ENCODE measurements at regions not wholly inside any gene's neighbourhood (a gene's known extent, or its start where the extent isn't known, plus 50 kb on each side); places are given as distances from the start of the nearest gene placed in this dataset.

DNA sequence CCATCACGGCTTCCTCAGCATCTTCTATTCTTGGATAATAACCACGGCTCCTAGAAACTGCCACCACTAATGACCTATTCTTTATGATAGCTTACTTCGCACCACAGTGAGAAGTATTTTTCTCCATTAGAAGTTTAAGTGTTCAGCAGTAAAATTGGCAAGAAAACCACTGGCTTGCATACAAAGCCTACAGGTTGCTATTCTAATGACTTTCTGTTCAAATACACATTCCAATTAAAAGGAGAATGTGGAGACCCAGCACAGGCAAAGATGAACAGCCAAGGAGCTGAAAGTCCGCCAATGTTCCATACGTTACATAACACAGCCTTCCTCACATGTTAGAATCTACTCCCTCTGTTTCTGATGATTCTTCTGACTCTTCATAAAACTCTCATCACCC, 875.0 kb upstream of the PRKX start:
- H3K4me3 ChIP-seq (ENCODE audit: low read depth, low read length) = no peak overlapping the region
- ChIA-PET POLR2A (no interaction called here), CTCF (no interaction called here)
- no peak for DNase-seq (ENCODE audit: low read depth, low spot score)
- TF ChIP-seq, protein P1, sequence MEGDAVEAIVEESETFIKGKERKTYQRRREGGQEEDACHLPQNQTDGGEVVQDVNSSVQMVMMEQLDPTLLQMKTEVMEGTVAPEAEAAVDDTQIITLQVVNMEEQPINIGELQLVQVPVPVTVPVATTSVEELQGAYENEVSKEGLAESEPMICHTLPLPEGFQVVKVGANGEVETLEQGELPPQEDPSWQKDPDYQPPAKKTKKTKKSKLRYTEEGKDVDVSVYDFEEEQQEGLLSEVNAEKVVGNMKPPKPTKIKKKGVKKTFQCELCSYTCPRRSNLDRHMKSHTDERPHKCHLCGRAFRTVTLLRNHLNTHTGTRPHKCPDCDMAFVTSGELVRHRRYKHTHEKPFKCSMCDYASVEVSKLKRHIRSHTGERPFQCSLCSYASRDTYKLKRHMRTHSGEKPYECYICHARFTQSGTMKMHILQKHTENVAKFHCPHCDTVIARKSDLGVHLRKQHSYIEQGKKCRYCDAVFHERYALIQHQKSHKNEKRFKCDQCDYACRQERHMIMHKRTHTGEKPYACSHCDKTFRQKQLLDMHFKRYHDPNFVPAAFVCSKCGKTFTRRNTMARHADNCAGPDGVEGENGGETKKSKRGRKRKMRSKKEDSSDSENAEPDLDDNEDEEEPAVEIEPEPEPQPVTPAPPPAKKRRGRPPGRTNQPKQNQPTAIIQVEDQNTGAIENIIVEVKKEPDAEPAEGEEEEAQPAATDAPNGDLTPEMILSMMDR (IDR thresholded peaks at IDR 0.05; ENCODE audit: insufficient read depth, low read length, missing control alignments) = no peak

DNA sequence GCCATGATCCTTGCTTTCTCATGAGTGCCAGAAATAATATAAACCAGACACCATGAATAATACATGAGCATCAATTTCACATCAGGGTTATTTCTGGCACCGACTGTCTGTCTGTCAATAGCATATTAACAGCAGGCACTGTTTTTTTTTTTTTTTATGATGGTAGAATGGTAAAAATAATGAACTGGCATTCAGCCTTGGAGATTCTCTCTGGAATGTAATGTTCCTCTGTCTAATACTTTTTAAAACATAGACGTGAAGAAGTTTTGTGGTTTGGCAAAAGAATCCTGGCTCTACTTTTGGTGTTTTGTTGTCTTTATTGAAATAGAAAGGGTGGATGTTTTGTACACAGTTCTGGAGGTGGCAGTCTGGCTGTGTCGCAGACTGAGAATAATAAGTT, 874.6 kb upstream of the PRKX start:
- no peak overlapping the region for H3K4me3 ChIP-seq (ENCODE audit: low read depth, low read length)
- ChIA-PET CTCF (no interaction called here), POLR2A (no interaction called here)
- DNase-seq (ENCODE audit: low read depth, low spot score) = no peak
- TF ChIP-seq, protein P1 (IDR thresholded peaks at IDR 0.05; ENCODE audit: insufficient read depth, low read length, missing control alignments) = no peak

DNA sequence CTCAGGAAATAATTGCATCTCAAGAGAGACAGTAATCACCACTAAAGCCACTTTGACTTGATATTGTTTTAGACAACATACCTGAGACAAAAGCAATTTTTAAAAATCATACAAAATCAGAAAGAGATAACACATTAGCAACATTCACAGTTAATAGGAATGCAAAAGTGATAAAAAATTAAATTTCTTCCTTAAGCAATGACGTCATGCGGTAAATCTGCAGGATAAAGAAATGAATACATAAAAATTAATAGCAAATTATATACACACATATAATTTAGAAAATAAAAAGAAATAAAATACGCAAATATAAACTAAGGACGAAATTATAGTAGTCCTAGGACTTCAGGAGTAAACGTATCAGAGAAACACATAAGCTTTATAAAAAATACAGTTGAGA, 866.5 kb upstream of the PRKX start:
- no peak for DNase-seq (ENCODE audit: low read depth, low spot score)

DNA sequence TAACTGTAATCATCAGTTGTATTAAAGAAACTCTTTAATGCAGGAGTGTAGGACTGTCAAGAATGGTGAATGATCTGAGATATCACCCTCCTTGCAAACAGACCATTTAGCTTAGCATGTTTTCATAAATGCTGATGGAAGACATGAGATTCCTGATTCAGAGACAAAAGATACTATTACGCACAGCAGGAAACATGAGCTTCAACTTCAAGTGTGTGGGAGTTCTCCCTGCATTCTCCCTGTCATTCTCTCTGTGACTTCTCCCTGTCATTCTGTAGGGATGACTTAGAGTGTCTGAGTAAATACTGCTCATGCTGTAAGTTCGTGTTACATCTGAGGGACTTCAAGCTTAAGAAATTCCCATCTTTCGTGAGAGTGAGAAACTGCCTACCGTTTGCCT, 866.0 kb upstream of the PRKX start:
- CTCF ChIA-PET = no interaction called here
- no peak for DNase-seq (ENCODE audit: low read depth, low spot score)
- POLR2A ChIA-PET = no interaction called here
- H3K4me3 ChIP-seq (ENCODE audit: low read depth, low read length) = no peak overlapping the region
- TF ChIP-seq, protein P1 (IDR thresholded peaks at IDR 0.05; ENCODE audit: insufficient read depth, low read length, missing control alignments) = no peak

More for the DNA sequence above, 866.5 kb upstream of the PRKX start:
- TF ChIP-seq, protein P1 (IDR thresholded peaks at IDR 0.05; ENCODE audit: insufficient read depth, low read length, missing control alignments) = no peak
- ChIA-PET POLR2A (no interaction called here), CTCF (no interaction called here)
- H3K4me3 ChIP-seq (ENCODE audit: low read depth, low read length) = no peak overlapping the region

DNA sequence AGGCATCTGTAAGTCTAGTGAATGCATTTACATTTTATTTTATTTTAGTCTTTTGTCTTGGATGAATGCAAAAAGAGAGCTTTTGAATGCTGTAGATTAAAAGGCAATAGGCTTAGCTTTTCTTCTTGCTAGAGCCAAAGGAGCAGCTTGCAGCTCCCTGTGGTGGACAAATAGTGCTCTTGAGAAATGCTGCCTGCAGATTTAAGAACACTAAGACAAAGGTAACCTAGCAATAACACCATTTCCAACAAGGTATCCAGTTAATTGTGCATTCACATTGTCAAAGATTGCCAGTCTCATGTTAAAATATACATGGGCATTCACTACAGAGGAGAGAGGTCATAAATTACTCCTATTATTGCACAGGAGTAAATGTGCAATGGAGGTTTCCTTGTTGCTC, 859.2 kb upstream of the PRKX start:
- TF ChIP-seq, protein P1 (IDR thresholded peaks at IDR 0.05; ENCODE audit: insufficient read depth, low read length, missing control alignments) = no peak
- ChIA-PET POLR2A (no interaction called here), CTCF (no interaction called here)
- no peak overlapping the region for H3K4me3 ChIP-seq (ENCODE audit: low read depth, low read length)
- DNase-seq (ENCODE audit: low read depth, low spot score) = no peak

DNA sequence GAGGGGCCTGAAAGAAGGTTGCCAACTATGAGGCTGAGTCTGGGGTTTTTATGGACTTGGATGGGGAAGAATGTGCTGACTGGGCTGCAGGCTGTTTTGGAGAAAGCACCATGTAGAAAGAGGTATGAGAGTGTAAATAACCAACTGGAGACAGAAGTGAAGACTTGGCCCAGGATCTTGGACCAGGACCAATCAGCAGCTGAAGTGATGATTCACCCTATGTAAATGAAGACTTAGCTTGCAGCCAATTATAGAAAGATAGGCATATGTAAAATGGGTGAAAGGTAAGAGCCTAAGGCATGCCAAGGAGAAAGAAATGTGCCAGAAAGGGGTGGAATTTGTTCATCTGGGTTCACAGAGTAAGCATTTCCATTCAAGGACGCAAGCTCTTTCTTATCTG, 856.7 kb upstream of the PRKX start:
- no peak for DNase-seq (ENCODE audit: low read depth, low spot score)
- TF ChIP-seq, protein P1 (IDR thresholded peaks at IDR 0.05; ENCODE audit: insufficient read depth, low read length, missing control alignments) = no peak
- H3K4me3 ChIP-seq (ENCODE audit: low read depth, low read length) = no peak overlapping the region
- POLR2A ChIA-PET = no interaction called here
- CTCF ChIA-PET = no interaction called here

Data from AG04449 (cell line).